ENCODE measurements at regions not wholly inside any gene's neighbourhood (a gene's known extent, or its start where the extent isn't known, plus 50 kb on each side); places are given as distances from the start of the nearest gene placed in this dataset.

- TF ChIP-seq CTCF (conservative IDR thresholded peaks at IDR 0.05) (no peak), ZFX (IDR thresholded peaks at IDR 0.05) (no peak)
- no peak overlapping the region for H3K27ac ChIP-seq
These were observed 106.2 kb upstream of the FRMPD4 start for GRCh38 chrX:12032082-12032481.

- no peak for TF ChIP-seq CTCF (conservative IDR thresholded peaks at IDR 0.05)
- TF ChIP-seq ZFX (IDR thresholded peaks at IDR 0.05) = no peak
- no peak overlapping the region for H3K27ac ChIP-seq
These were observed 103.5 kb upstream of the FRMPD4 start for GRCh38 chrX:12034741-12035140.

GRCh38 chrX:12042615-12043014 lies 95.7 kb upstream of the FRMPD4 start:
- TF ChIP-seq ZFX (IDR thresholded peaks at IDR 0.05) = no peak
- no peak for TF ChIP-seq CTCF (conservative IDR thresholded peaks at IDR 0.05)
- H3K27ac ChIP-seq = no peak overlapping the region

GRCh38 chrX:12052109-12052508 lies 86.2 kb upstream of the FRMPD4 start:
- no peak overlapping the region for H3K27ac ChIP-seq
- TF ChIP-seq ZFX (IDR thresholded peaks at IDR 0.05) (no peak), CTCF (conservative IDR thresholded peaks at IDR 0.05) (no peak)

GRCh38 chrX:12058087-12058486 lies 80.2 kb upstream of the FRMPD4 start:
- no peak overlapping the region for H3K27ac ChIP-seq
- no peak for TF ChIP-seq CTCF (conservative IDR thresholded peaks at IDR 0.05)
- no peak for TF ChIP-seq ZFX (IDR thresholded peaks at IDR 0.05)

- TF ChIP-seq CTCF (conservative IDR thresholded peaks at IDR 0.05) (no peak), ZFX (IDR thresholded peaks at IDR 0.05) (no peak)
- H3K27ac ChIP-seq = no peak overlapping the region
These were observed 77.6 kb upstream of the FRMPD4 start for GRCh38 chrX:12060489-12061260.

- TF ChIP-seq CTCF (conservative IDR thresholded peaks at IDR 0.05) = no peak
These were observed 73.0 kb upstream of the FRMPD4 start for GRCh38 chrX:12065251-12065650.

More at GRCh38 chrX:12065251-12065650, 73.0 kb upstream of the FRMPD4 start:
- no peak overlapping the region for H3K27ac ChIP-seq

Measured in C4-2B (cell line).